OCI-LY7 (cell line): ENCODE measurements at regions not wholly inside any gene's neighbourhood (a gene's known extent, or its start where the extent isn't known, plus 50 kb on each side); places are given as distances from the start of the nearest gene placed in this dataset.

Source experiments
- CTCF ChIP-seq: fragments of 200-600 bp; sonication (generic); conservative IDR thresholded peaks from 2 replicates; pipeline ENCODE4 v1.5.1; 2014; ENCODE audit warnings: mild to moderate bottlenecking, antibody characterized with exemption, low read length, moderate library complexity, mixed read lengths
- EZH2phosphoT487 ChIP-seq: fragments of 200-600 bp; sonication (generic); IDR thresholded peaks from 2 replicates; pipeline ENCODE4 v1.6.1; 2018; ENCODE audit warnings: low read depth, borderline replicate concordance, mild to moderate bottlenecking, mixed run types, antibody characterized with exemption, low read length, moderate library complexity, mixed read lengths

GRCh38 chr1:4978660-4979390 lies 324.4 kb downstream of the AJAP1 start:
- no peak for TF ChIP-seq CTCF
- no peak for TF ChIP-seq EZH2phosphoT487
